ENCODE measurements at regions not wholly inside any gene's neighbourhood (a gene's known extent, or its start where the extent isn't known, plus 50 kb on each side); places are given as distances from the start of the nearest gene placed in this dataset.

DNA sequence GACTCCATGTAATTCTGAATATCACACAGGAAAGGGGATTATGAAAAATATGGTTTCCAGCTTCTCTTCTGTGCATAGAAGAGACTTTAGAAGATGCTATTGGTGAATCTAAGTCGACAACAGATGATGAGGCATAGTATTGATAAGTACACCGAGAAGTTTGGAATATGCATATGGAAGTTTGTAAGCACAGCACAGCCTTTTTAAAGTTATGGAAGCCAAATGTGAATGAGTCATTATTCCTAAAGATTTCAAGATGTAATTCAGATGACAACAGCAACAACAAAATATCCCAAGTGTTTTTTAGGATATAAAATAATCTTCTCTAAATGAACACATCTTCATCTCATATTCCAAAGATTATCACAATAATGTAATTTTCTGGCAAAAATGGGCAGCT, 1723.3 kb downstream of the EFNA5 start:
- TF ChIP-seq FOXA1 (IDR thresholded peaks at IDR 0.05) (no peak), JUND (IDR thresholded peaks at IDR 0.05) (no peak), RAD21 (IDR thresholded peaks at IDR 0.05) (no peak)
- Histone ChIP-seq H3K9ac (ENCODE audit: low read depth in 1 of 2, low read length in 2 of 2) (no peak overlapping the region), H3K9me3 (ENCODE audit: control insufficient read depth in 4 of 4, low read length in 3 of 4) (no peaks in the 10 kb centered on the region), H3K36me3 (ENCODE audit: control insufficient read depth in 4 of 4, insufficient read depth in 3 of 4, low read depth in 1 of 4, low read length in 3 of 4) (no peaks in the 10 kb centered on the region), H3K27ac (ENCODE audit: low read depth in 1 of 2, low read length in 2 of 2) (no peak overlapping the region), H3K27me3 (ENCODE audit: control insufficient read depth in 4 of 4, insufficient read depth in 4 of 4, low read length in 3 of 4) (no peaks in the 10 kb centered on the region), H3K4me3 (ENCODE audit: low read depth in 1 of 3, low read length in 3 of 3) (no peak overlapping the region), H3K4me1 (ENCODE audit: control insufficient read depth in 4 of 4, insufficient read depth in 4 of 4, low read length in 3 of 4) (no peaks in the 10 kb centered on the region)
- DNase-seq (ENCODE audit: low spot score), result no peak
- whole genome bisulfite sequencing, result 75% methylated on average over 2 of the region's 2 CpGs

DNA sequence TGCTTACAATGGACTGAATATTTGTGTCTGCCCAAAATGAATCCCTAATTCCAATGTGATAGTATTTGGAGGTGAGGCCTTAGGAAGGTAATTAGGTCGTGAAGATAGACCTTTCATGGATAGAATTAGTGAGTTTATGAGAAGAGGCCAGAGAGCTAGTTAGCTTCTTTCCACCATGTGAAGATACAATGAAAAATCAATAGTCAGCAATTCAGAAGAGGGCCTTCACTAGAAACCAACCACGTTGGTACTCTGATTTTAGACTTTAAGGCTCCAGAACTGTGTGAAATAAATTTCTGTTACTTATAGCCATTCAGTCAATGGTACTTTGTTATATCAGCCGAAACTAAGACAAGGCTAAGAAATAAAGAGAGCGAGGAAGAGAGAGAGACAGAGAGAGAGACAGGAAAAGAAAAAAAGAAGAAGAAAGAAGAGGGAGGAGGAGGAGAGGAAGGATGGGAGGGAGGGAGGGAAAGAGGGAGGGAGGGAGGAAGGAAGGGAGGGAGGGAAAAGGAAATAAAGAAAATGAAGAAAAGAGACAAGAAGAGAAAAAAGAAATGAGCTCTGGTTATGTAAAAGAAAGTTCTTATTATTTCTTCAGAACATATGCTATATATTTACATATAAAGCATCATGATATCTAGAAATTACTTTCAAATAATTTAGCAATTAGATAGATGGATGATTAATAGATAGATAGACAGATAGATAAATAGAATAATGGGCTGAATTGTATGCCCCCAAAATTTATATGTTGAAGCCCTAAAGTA, 1725.3 kb downstream of the EFNA5 start:
- Histone ChIP-seq H3K4me1 (ENCODE audit: control insufficient read depth in 4 of 4, insufficient read depth in 4 of 4, low read length in 3 of 4) (no peaks in the 10 kb centered on the region), H3K9me3 (ENCODE audit: control insufficient read depth in 4 of 4, low read length in 3 of 4) (no peaks in the 10 kb centered on the region), H3K27ac (ENCODE audit: low read depth in 1 of 2, low read length in 2 of 2) (no peak overlapping the region), H3K4me3 (ENCODE audit: low read depth in 1 of 3, low read length in 3 of 3) (no peak overlapping the region), H3K36me3 (ENCODE audit: control insufficient read depth in 4 of 4, insufficient read depth in 3 of 4, low read depth in 1 of 4, low read length in 3 of 4) (no peaks in the 10 kb centered on the region), H3K9ac (ENCODE audit: low read depth in 1 of 2, low read length in 2 of 2) (no peak overlapping the region), H3K27me3 (ENCODE audit: control insufficient read depth in 4 of 4, insufficient read depth in 4 of 4, low read length in 3 of 4) (no peaks in the 10 kb centered on the region)
- no peak for DNase-seq (ENCODE audit: low spot score)
- no peak for TF ChIP-seq HNF4G (IDR thresholded peaks at IDR 0.05)
- TF ChIP-seq, protein P1, sequence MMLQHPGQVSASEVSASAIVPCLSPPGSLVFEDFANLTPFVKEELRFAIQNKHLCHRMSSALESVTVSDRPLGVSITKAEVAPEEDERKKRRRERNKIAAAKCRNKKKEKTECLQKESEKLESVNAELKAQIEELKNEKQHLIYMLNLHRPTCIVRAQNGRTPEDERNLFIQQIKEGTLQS (IDR thresholded peaks at IDR 0.05), result no peak
- TF ChIP-seq, protein P2, sequence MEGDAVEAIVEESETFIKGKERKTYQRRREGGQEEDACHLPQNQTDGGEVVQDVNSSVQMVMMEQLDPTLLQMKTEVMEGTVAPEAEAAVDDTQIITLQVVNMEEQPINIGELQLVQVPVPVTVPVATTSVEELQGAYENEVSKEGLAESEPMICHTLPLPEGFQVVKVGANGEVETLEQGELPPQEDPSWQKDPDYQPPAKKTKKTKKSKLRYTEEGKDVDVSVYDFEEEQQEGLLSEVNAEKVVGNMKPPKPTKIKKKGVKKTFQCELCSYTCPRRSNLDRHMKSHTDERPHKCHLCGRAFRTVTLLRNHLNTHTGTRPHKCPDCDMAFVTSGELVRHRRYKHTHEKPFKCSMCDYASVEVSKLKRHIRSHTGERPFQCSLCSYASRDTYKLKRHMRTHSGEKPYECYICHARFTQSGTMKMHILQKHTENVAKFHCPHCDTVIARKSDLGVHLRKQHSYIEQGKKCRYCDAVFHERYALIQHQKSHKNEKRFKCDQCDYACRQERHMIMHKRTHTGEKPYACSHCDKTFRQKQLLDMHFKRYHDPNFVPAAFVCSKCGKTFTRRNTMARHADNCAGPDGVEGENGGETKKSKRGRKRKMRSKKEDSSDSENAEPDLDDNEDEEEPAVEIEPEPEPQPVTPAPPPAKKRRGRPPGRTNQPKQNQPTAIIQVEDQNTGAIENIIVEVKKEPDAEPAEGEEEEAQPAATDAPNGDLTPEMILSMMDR (IDR thresholded peaks at IDR 0.05; ENCODE audit: low read depth, low read length, missing input control), result no peak
- no peak for TF ChIP-seq RAD21 (IDR thresholded peaks at IDR 0.05)
- no peak for TF ChIP-seq FOXA2 (IDR thresholded peaks at IDR 0.05)
- no peak for TF ChIP-seq HNF4A (conservative IDR thresholded peaks at IDR 0.05)
- TF ChIP-seq GABPA (IDR thresholded peaks at IDR 0.05 in 1 of 2, conservative IDR thresholded peaks at IDR 0.05 in 1 of 2), result no peak
- no peak for TF ChIP-seq JUND (IDR thresholded peaks at IDR 0.05)
- no peak for TF ChIP-seq YY1 (IDR thresholded peaks at IDR 0.05)
- no peak for TF ChIP-seq NR2F2 (IDR thresholded peaks at IDR 0.05)
- no peak for TF ChIP-seq FOXA1 (IDR thresholded peaks at IDR 0.05)
- TF ChIP-seq TAF1 (conservative IDR thresholded peaks at IDR 0.05), result no peak
- WGBS, result 63% methylated on average over 4 of the region's 4 CpGs

DNA sequence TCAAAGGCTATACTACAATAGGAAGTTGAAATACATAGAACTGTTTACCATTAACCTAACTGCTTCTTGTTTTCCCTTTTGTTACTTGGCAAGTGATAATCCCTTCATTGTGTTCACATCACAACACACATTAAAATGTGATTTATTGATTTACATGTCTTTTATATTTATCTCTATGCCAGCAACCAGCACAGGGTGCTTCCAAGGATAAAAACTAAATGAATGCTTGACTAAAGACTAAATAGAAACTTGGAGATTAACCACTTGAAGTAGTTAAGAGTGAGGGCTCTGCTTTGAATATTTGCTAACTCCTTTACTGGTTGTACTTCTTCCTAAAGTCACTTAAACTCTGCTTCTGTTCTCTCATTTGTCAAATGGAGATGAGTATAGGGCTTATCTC, 1730.6 kb downstream of the EFNA5 start:
- Histone ChIP-seq H3K27ac (ENCODE audit: low read depth in 1 of 2, low read length in 2 of 2) (no peak overlapping the region), H3K27me3 (ENCODE audit: control insufficient read depth in 4 of 4, insufficient read depth in 4 of 4, low read length in 3 of 4) (no peaks in the 10 kb centered on the region)
- no peak for TF ChIP-seq HNF4G (IDR thresholded peaks at IDR 0.05)
- no peak for TF ChIP-seq RXRA (IDR thresholded peaks at IDR 0.05)
- TF ChIP-seq HNF4A (conservative IDR thresholded peaks at IDR 0.05), result no peak
- no peak for TF ChIP-seq SP1 (IDR thresholded peaks at IDR 0.05)
- no peak for TF ChIP-seq NR2F2 (IDR thresholded peaks at IDR 0.05)
- no peak for TF ChIP-seq FOXA2 (IDR thresholded peaks at IDR 0.05)
- TF ChIP-seq, protein P3, sequence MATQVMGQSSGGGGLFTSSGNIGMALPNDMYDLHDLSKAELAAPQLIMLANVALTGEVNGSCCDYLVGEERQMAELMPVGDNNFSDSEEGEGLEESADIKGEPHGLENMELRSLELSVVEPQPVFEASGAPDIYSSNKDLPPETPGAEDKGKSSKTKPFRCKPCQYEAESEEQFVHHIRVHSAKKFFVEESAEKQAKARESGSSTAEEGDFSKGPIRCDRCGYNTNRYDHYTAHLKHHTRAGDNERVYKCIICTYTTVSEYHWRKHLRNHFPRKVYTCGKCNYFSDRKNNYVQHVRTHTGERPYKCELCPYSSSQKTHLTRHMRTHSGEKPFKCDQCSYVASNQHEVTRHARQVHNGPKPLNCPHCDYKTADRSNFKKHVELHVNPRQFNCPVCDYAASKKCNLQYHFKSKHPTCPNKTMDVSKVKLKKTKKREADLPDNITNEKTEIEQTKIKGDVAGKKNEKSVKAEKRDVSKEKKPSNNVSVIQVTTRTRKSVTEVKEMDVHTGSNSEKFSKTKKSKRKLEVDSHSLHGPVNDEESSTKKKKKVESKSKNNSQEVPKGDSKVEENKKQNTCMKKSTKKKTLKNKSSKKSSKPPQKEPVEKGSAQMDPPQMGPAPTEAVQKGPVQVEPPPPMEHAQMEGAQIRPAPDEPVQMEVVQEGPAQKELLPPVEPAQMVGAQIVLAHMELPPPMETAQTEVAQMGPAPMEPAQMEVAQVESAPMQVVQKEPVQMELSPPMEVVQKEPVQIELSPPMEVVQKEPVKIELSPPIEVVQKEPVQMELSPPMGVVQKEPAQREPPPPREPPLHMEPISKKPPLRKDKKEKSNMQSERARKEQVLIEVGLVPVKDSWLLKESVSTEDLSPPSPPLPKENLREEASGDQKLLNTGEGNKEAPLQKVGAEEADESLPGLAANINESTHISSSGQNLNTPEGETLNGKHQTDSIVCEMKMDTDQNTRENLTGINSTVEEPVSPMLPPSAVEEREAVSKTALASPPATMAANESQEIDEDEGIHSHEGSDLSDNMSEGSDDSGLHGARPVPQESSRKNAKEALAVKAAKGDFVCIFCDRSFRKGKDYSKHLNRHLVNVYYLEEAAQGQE (IDR thresholded peaks at IDR 0.05), result no peak
- TF ChIP-seq FOXA1 (IDR thresholded peaks at IDR 0.05), result no peak
- TF ChIP-seq, protein P1 (IDR thresholded peaks at IDR 0.05), result no peak
- TF ChIP-seq YY1 (IDR thresholded peaks at IDR 0.05), result no peak
- TF ChIP-seq, protein P2 (IDR thresholded peaks at IDR 0.05; ENCODE audit: low read depth, low read length, missing input control), result no peak
- no peak for TF ChIP-seq EGR1 (IDR thresholded peaks at IDR 0.05; ENCODE audit: low read depth in 2 of 2)

More for the DNA sequence above, 1730.6 kb downstream of the EFNA5 start:
- Histone ChIP-seq H3K9me3 (ENCODE audit: control insufficient read depth in 4 of 4, low read length in 3 of 4) (peaks cover 0 to 4% (median 0%) of the 10 kb centered on the region in 4 donors), H3K36me3 (ENCODE audit: control insufficient read depth in 4 of 4, insufficient read depth in 3 of 4, low read depth in 1 of 4, low read length in 3 of 4) (no peaks in the 10 kb centered on the region), H3K9ac (ENCODE audit: low read depth in 1 of 2, low read length in 2 of 2) (no peak overlapping the region), H3K4me3 (ENCODE audit: low read depth in 1 of 3, low read length in 3 of 3) (no peak overlapping the region), H3K4me1 (ENCODE audit: control insufficient read depth in 4 of 4, insufficient read depth in 4 of 4, low read length in 3 of 4) (no peaks in the 10 kb centered on the region)
- no peak for DNase-seq (ENCODE audit: low spot score)

All from liver (tissue), 8 donors.